ENCODE measurements at regions not wholly inside any gene's neighbourhood (a gene's known extent, or its start where the extent isn't known, plus 50 kb on each side); places are given as distances from the start of the nearest gene placed in this dataset.

GRCh38 chrX:7225338-7225737, 77.4 kb upstream of the PUDP start:
- H3K27me3 ChIP-seq, result no peaks in the 10 kb centered on the region
- no peak overlapping the region for H3K27ac ChIP-seq
- TF ChIP-seq CTCF (IDR thresholded peaks at IDR 0.05) (no peak), EP300 (IDR thresholded peaks at IDR 0.05; ENCODE audit: low read depth) (no peak), POLR2A (IDR thresholded peaks at IDR 0.05) (no peak), POLR2AphosphoS5 (IDR thresholded peaks at IDR 0.05) (no peak)
- WGBS, 2 donors (ENCODE audit: low coverage in 1 of 2), result 87% methylated on average over 2 of the region's 2 CpGs; no CpG with 5 or more reads in 1 of the 2 donors
- in situ Hi-C loops (cut with MboI; ENCODE audit: low pct_ligation_motif_present in 1 of 4, low pct_unique_long_range_greater_than_20kb in 1 of 4, low sequenced_read_pairs in 3 of 4), result no loop called here
- H3K4me3 ChIP-seq, result no peak overlapping the region
- H3K4me1 ChIP-seq, result no peaks in the 10 kb centered on the region
- H3K9me3 ChIP-seq, result no peaks in the 10 kb centered on the region
- H3K36me3 ChIP-seq, result no peaks in the 10 kb centered on the region
- intact Hi-C loops (cut with DNase I; ENCODE audit: low total_unique reads), result no loop called here
- DNase-seq, result no peak

- no peaks in the 10 kb centered on the region for H3K36me3 ChIP-seq
- no peak overlapping the region for H3K4me3 ChIP-seq
- in situ Hi-C loops (cut with MboI; ENCODE audit: low pct_ligation_motif_present in 1 of 4, low pct_unique_long_range_greater_than_20kb in 1 of 4, low sequenced_read_pairs in 3 of 4) (no loop called here), intact Hi-C loops (cut with DNase I; ENCODE audit: low total_unique reads) (no loop called here)
- no peak for DNase-seq
- H3K9me3 ChIP-seq, result no peaks in the 10 kb centered on the region
- H3K27me3 ChIP-seq, result no peaks in the 10 kb centered on the region
- WGBS, 2 donors (ENCODE audit: low coverage in 1 of 2), result 77% methylated on average over 2 of the region's 2 CpGs; no CpG with 5 or more reads in 1 of the 2 donors
- H3K4me1 ChIP-seq, result no peaks in the 10 kb centered on the region
- TF ChIP-seq POLR2AphosphoS5 (IDR thresholded peaks at IDR 0.05) (no peak), POLR2A (IDR thresholded peaks at IDR 0.05) (no peak), CTCF (IDR thresholded peaks at IDR 0.05) (no peak), EP300 (IDR thresholded peaks at IDR 0.05; ENCODE audit: low read depth) (no peak)
- no peak overlapping the region for H3K27ac ChIP-seq
Observed at GRCh38 chrX:7223271-7223670, 75.3 kb upstream of the PUDP start.

GRCh38 chrX:7220121-7220520, 72.2 kb upstream of the PUDP start:
- TF ChIP-seq EP300 (IDR thresholded peaks at IDR 0.05; ENCODE audit: low read depth) (no peak), CTCF (IDR thresholded peaks at IDR 0.05) (no peak), POLR2AphosphoS5 (IDR thresholded peaks at IDR 0.05) (no peak), POLR2A (IDR thresholded peaks at IDR 0.05) (no peak)
- in situ Hi-C loops (cut with MboI; ENCODE audit: low pct_ligation_motif_present in 1 of 4, low pct_unique_long_range_greater_than_20kb in 1 of 4, low sequenced_read_pairs in 3 of 4), result no loop called here
- H3K4me1 ChIP-seq, result no peaks in the 10 kb centered on the region
- H3K27me3 ChIP-seq, result no peaks in the 10 kb centered on the region
- no peak for DNase-seq
- H3K4me3 ChIP-seq, result no peak overlapping the region
- intact Hi-C loops (cut with DNase I; ENCODE audit: low total_unique reads), result no loop called here
- no peaks in the 10 kb centered on the region for H3K9me3 ChIP-seq
- 86 to 100% methylated on average over 4 to 10 of the region's 10 CpGs for WGBS, 2 donors (ENCODE audit: low coverage in 1 of 2)
- no peaks in the 10 kb centered on the region for H3K36me3 ChIP-seq
- no peak overlapping the region for H3K27ac ChIP-seq

- Histone ChIP-seq H3K36me3 (no peaks in the 10 kb centered on the region), H3K4me1 (no peaks in the 10 kb centered on the region), H3K4me3 (no peak overlapping the region), H3K27me3 (no peaks in the 10 kb centered on the region), H3K9me3 (no peaks in the 10 kb centered on the region), H3K27ac (no peak overlapping the region)
- in situ Hi-C loops (cut with MboI; ENCODE audit: low pct_ligation_motif_present in 1 of 4, low pct_unique_long_range_greater_than_20kb in 1 of 4, low sequenced_read_pairs in 3 of 4), result no loop called here
- WGBS, 2 donors (ENCODE audit: low coverage in 1 of 2), result 72% methylated on average over 7 of the region's 7 CpGs; no CpG with 5 or more reads in 1 of the 2 donors
- intact Hi-C loops (cut with DNase I; ENCODE audit: low total_unique reads), result no loop called here
- TF ChIP-seq EP300 (IDR thresholded peaks at IDR 0.05; ENCODE audit: low read depth) (no peak), POLR2A (IDR thresholded peaks at IDR 0.05) (no peak), CTCF (IDR thresholded peaks at IDR 0.05) (no peak), POLR2AphosphoS5 (IDR thresholded peaks at IDR 0.05) (no peak)
- DNase-seq, result no peak
Observed at GRCh38 chrX:7219153-7219705, 71.3 kb upstream of the PUDP start.
